ENCODE measurements at regions not wholly inside any gene's neighbourhood (a gene's known extent, or its start where the extent isn't known, plus 50 kb on each side); places are given as distances from the start of the nearest gene placed in this dataset.

GRCh38 chr15:38147246-38147645 lies 105.4 kb upstream of the SPRED1 start:
- TF ChIP-seq TCF12 (IDR thresholded peaks at IDR 0.05; ENCODE audit: low read depth), result no peak
- no peak for TF ChIP-seq FOXM1 (IDR thresholded peaks at IDR 0.05; ENCODE audit: borderline replicate concordance, low read depth)
- no peak for TF ChIP-seq YY1 (IDR thresholded peaks at IDR 0.05; ENCODE audit: low read depth)
- no peak for TF ChIP-seq CREB1 (IDR thresholded peaks at IDR 0.05; ENCODE audit: low read depth)
- no peak for TF ChIP-seq TAF1 (IDR thresholded peaks at IDR 0.05; ENCODE audit: low read depth)
- TF ChIP-seq EP300 (IDR thresholded peaks at IDR 0.05; ENCODE audit: borderline replicate concordance), result no peak
- TF ChIP-seq NFIC (IDR thresholded peaks at IDR 0.05), result no peak
- no peak for TF ChIP-seq CEBPB (IDR thresholded peaks at IDR 0.05)
- no peak for TF ChIP-seq ZBTB7A (IDR thresholded peaks at IDR 0.05; ENCODE audit: low read depth)
- TF ChIP-seq EGR1 (IDR thresholded peaks at IDR 0.05), result no peak
- TF ChIP-seq MAX (IDR thresholded peaks at IDR 0.05), result no peak

- TF ChIP-seq RAD21 (IDR thresholded peaks at IDR 0.05; ENCODE audit: low read depth) (no peak), ZBTB7A (IDR thresholded peaks at IDR 0.05; ENCODE audit: low read depth) (no peak), FOXM1 (IDR thresholded peaks at IDR 0.05; ENCODE audit: borderline replicate concordance, low read depth) (no peak), USF1 (IDR thresholded peaks at IDR 0.05) (no peak), CREB1 (IDR thresholded peaks at IDR 0.05; ENCODE audit: low read depth) (no peak), REST (IDR thresholded peaks at IDR 0.05; ENCODE audit: low read depth) (no peak), EP300 (IDR thresholded peaks at IDR 0.05; ENCODE audit: borderline replicate concordance) (no peak), TEAD4 (IDR thresholded peaks at IDR 0.05) (no peak), EGR1 (IDR thresholded peaks at IDR 0.05) (no peak), TAF1 (IDR thresholded peaks at IDR 0.05; ENCODE audit: low read depth) (no peak), YY1 (IDR thresholded peaks at IDR 0.05; ENCODE audit: low read depth) (no peak), CEBPB (IDR thresholded peaks at IDR 0.05) (no peak), NFIC (IDR thresholded peaks at IDR 0.05) (no peak), TCF12 (IDR thresholded peaks at IDR 0.05; ENCODE audit: low read depth) (no peak), MAX (IDR thresholded peaks at IDR 0.05) (no peak)
These were observed 104.2 kb upstream of the SPRED1 start for GRCh38 chr15:38148471-38148870.

GRCh38 chr15:38149315-38149714 lies 103.3 kb upstream of the SPRED1 start:
- TF ChIP-seq TCF12 (IDR thresholded peaks at IDR 0.05; ENCODE audit: low read depth), result no peak
- TF ChIP-seq TEAD4 (IDR thresholded peaks at IDR 0.05), result no peak
- TF ChIP-seq ZBTB7A (IDR thresholded peaks at IDR 0.05; ENCODE audit: low read depth), result no peak
- TF ChIP-seq CREB1 (IDR thresholded peaks at IDR 0.05; ENCODE audit: low read depth), result no peak
- TF ChIP-seq NFIC (IDR thresholded peaks at IDR 0.05), result no peak
- TF ChIP-seq USF1 (IDR thresholded peaks at IDR 0.05), result no peak
- TF ChIP-seq EP300 (IDR thresholded peaks at IDR 0.05; ENCODE audit: borderline replicate concordance), result no peak
- TF ChIP-seq FOXM1 (IDR thresholded peaks at IDR 0.05; ENCODE audit: borderline replicate concordance, low read depth), result no peak
- TF ChIP-seq EGR1 (IDR thresholded peaks at IDR 0.05), result no peak
- TF ChIP-seq RAD21 (IDR thresholded peaks at IDR 0.05; ENCODE audit: low read depth), result no peak
- TF ChIP-seq YY1 (IDR thresholded peaks at IDR 0.05; ENCODE audit: low read depth), result no peak
- no peak for TF ChIP-seq REST (IDR thresholded peaks at IDR 0.05; ENCODE audit: low read depth)
- TF ChIP-seq MAX (IDR thresholded peaks at IDR 0.05), result no peak
- TF ChIP-seq CEBPB (IDR thresholded peaks at IDR 0.05), result no peak
- no peak for TF ChIP-seq TAF1 (IDR thresholded peaks at IDR 0.05; ENCODE audit: low read depth)

- TF ChIP-seq REST (IDR thresholded peaks at IDR 0.05; ENCODE audit: low read depth), result no peak
- no peak for TF ChIP-seq EGR1 (IDR thresholded peaks at IDR 0.05)
- no peak for TF ChIP-seq TAF1 (IDR thresholded peaks at IDR 0.05; ENCODE audit: low read depth)
- TF ChIP-seq MAX (IDR thresholded peaks at IDR 0.05), result no peak
- TF ChIP-seq YY1 (IDR thresholded peaks at IDR 0.05; ENCODE audit: low read depth), result no peak
- TF ChIP-seq CEBPB (IDR thresholded peaks at IDR 0.05), result no peak
- no peak for TF ChIP-seq ZBTB7A (IDR thresholded peaks at IDR 0.05; ENCODE audit: low read depth)
- TF ChIP-seq TCF12 (IDR thresholded peaks at IDR 0.05; ENCODE audit: low read depth), result no peak
- no peak for TF ChIP-seq NFIC (IDR thresholded peaks at IDR 0.05)
- TF ChIP-seq EP300 (IDR thresholded peaks at IDR 0.05; ENCODE audit: borderline replicate concordance), result no peak
These were observed 102.5 kb upstream of the SPRED1 start for GRCh38 chr15:38150148-38150547.
